ENCODE measurements at regions not wholly inside any gene's neighbourhood (a gene's known extent, or its start where the extent isn't known, plus 50 kb on each side); places are given as distances from the start of the nearest gene placed in this dataset.
A peak's percentile ranks its signal among the peaks of the same experiment; 100 is the strongest.

DNA sequence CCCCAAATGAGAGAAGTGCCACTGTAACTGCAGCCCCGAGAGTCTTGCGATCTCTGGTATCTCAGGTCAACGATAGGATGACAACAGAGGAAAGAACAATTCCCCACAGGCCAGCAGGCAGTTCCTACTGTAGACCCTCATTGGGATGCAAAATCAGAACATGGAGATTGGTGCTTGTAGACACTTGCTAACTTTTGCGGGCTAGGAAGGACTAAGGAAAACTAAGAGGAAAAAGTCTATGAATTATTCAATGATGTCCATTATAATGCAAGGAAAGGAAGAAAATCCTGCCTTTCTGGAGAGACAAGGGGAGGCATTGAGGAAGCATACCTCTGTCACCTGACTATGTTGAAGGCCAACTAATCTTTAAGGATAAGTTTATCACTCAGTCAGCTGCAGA, 51.9 kb upstream of the CWC22 start:
- peak overlapping the region; percentile 37 for H3K27ac ChIP-seq (ENCODE audit: insufficient read length, low read depth, low read length)
- peak overlapping the region; percentile 24 for H3K4me2 ChIP-seq (ENCODE audit: insufficient read depth, insufficient read length, low read length)
- H3K18ac ChIP-seq (ENCODE audit: insufficient read length, low read depth, low read length), result peak overlapping the region; percentile 7
- no peaks in the 10 kb centered on the region for H3K27me3 Mint-ChIP-seq (ENCODE audit: low read depth)
- H3K27me3 ChIP-seq (ENCODE audit: insufficient read depth, low read length), result no peaks in the 10 kb centered on the region
- H2BK15ac ChIP-seq (ENCODE audit: low read depth, low read length), result no peak overlapping the region
- no peak overlapping the region for H4K91ac ChIP-seq (ENCODE audit: insufficient read length, low read depth, low read length)
- H2BK5ac ChIP-seq (ENCODE audit: insufficient read length, low read length), result no peak overlapping the region
- no peak overlapping the region for H3K4ac ChIP-seq (ENCODE audit: low read depth, low read length)
- DNase-seq, result no peak
- H2BK12ac ChIP-seq (ENCODE audit: insufficient read length, low read depth, low read length), result no peak overlapping the region
- no peak overlapping the region for H3K14ac ChIP-seq (ENCODE audit: insufficient read depth, low read length)
- no peak overlapping the region for H4K5ac ChIP-seq (ENCODE audit: insufficient read length, low read depth, low read length)
- H2BK20ac ChIP-seq (ENCODE audit: low read depth, low read length, poor library complexity, severe bottlenecking), result no peak overlapping the region
- H3K4me3 Mint-ChIP-seq, result no peak overlapping the region
- H3K23ac ChIP-seq (ENCODE audit: insufficient read length, low read depth, low read length), result no peak overlapping the region
- H3K23me2 ChIP-seq (ENCODE audit: insufficient read length, low read depth, low read length, poor library complexity, severe bottlenecking), result no peaks in the 10 kb centered on the region
- H3K79me1 ChIP-seq (ENCODE audit: insufficient read depth, low read depth, low read length, poor library complexity, severe bottlenecking), result no peaks in the 10 kb centered on the region
- H3K56ac ChIP-seq (ENCODE audit: insufficient read length, low read depth, low read length), result no peak overlapping the region
- peaks cover 47 to 59% of the 10 kb centered on the region in 2 experiments for H3K4me1 Mint-ChIP-seq
- no peaks in the 10 kb centered on the region for H4K20me1 ChIP-seq (ENCODE audit: control insufficient read depth, insufficient read depth, insufficient read length)
- TF ChIP-seq, protein P1, sequence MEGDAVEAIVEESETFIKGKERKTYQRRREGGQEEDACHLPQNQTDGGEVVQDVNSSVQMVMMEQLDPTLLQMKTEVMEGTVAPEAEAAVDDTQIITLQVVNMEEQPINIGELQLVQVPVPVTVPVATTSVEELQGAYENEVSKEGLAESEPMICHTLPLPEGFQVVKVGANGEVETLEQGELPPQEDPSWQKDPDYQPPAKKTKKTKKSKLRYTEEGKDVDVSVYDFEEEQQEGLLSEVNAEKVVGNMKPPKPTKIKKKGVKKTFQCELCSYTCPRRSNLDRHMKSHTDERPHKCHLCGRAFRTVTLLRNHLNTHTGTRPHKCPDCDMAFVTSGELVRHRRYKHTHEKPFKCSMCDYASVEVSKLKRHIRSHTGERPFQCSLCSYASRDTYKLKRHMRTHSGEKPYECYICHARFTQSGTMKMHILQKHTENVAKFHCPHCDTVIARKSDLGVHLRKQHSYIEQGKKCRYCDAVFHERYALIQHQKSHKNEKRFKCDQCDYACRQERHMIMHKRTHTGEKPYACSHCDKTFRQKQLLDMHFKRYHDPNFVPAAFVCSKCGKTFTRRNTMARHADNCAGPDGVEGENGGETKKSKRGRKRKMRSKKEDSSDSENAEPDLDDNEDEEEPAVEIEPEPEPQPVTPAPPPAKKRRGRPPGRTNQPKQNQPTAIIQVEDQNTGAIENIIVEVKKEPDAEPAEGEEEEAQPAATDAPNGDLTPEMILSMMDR (conservative IDR thresholded peaks at IDR 0.05), result no peak
- H3K9me3 ChIP-seq (ENCODE audit: control insufficient read depth, low read depth, low read length), result no peaks in the 10 kb centered on the region
- no peak overlapping the region for H3K9ac ChIP-seq (ENCODE audit: extremely low read depth, insufficient read length, low read length)
- no peak overlapping the region for H4K8ac ChIP-seq (replicated peaks; ENCODE audit: insufficient read length, low read depth, low read length)
- peaks cover 8 to 24% (median 9%) of the 10 kb centered on the region in 3 experiments; a peak in 6 of 7 replicates for H3K36me3 Mint-ChIP-seq (ENCODE audit: insufficient read depth in 1 of 3, low read depth in 3 of 3)
- H3K27ac Mint-ChIP-seq, result peak overlapping the region in 2 of 3 experiments; percentile 99 to 100; a peak in 4 of 7 replicates
- H3T11ph ChIP-seq (ENCODE audit: low read length), result no peak overlapping the region
- no peak overlapping the region for H2AFZ ChIP-seq (ENCODE audit: low read length)
- H3K79me2 ChIP-seq (ENCODE audit: insufficient read depth, low read length), result no peaks in the 10 kb centered on the region
- WGBS (ENCODE audit: extremely low coverage, insufficient read length, low lambda C conversion rate), result no CpG with 5 or more reads among the region's 4 CpGs
- H3K4me1 ChIP-seq (ENCODE audit: insufficient read depth, low read length), result peaks cover 16% of the 10 kb centered on the region; the same call in 1 of the 2 replicates
- no peak overlapping the region for H2BK120ac ChIP-seq (ENCODE audit: low read depth, low read length, poor library complexity, severe bottlenecking)
- H3K9me3 Mint-ChIP-seq, result peaks cover 12 to 18% of the 10 kb centered on the region in 2 experiments
- no peak overlapping the region for H2AK5ac ChIP-seq (ENCODE audit: insufficient read length, low read length)

Measured in H9 (cell line).